BLaER1 treated with 17β-estradiol and CSF1 and Interleukin-3, amounts not matched to agents 10 nM and 100 nM (cell line): ENCODE measurements at regions not wholly inside any gene's neighbourhood (a gene's known extent, or its start where the extent isn't known, plus 50 kb on each side); places are given as distances from the start of the nearest gene placed in this dataset.

Experiments
- H3K27ac ChIP-seq, 11 experiments: shearing (Covaris generic); formaldehyde crosslinking; 2 replicates each; pipeline ENCODE4 v1.8.1; 2022
- H3K27me3 ChIP-seq, 11 experiments: shearing (Covaris generic); formaldehyde crosslinking; 2 replicates each; pipeline ENCODE4 v1.8.1; 2022
- H3K36me3 ChIP-seq, 11 experiments: shearing (Covaris generic); formaldehyde crosslinking; 2 replicates each; pipeline ENCODE4 v1.8.1; 2022
- H3K4me1 ChIP-seq, 10 experiments: shearing (Covaris generic); formaldehyde crosslinking; 2 replicates each; pipeline ENCODE4 v1.8.1; 2022
- H3K4me2 ChIP-seq, 11 experiments: shearing (Covaris generic); formaldehyde crosslinking; 2 replicates each; pipeline ENCODE4 v1.8.1; 2022
- H3K4me3 ChIP-seq, 10 experiments: shearing (Covaris generic); formaldehyde crosslinking; 2 replicates each; pipeline ENCODE4 v1.8.1; 2022
- H3K9ac ChIP-seq, 11 experiments: shearing (Covaris generic); formaldehyde crosslinking; 2 replicates each; pipeline ENCODE4 v1.8.1; 2022
- H3K9me3 ChIP-seq, 11 experiments: shearing (Covaris generic); formaldehyde crosslinking; replicated peaks in 1 of 11; 2 replicates each; pipeline ENCODE4 v1.8.1; 2022
- H4K20me1 ChIP-seq, 11 experiments: shearing (Covaris generic); formaldehyde crosslinking; 2 replicates each; pipeline ENCODE4 v1.8.1; 2022
- Cebpa-rat ChIP-seq, 11 experiments: shearing (Covaris generic); IDR thresholded peaks; 2 replicates each; pipeline ENCODE4 v1.8.1; 2022

DNA sequence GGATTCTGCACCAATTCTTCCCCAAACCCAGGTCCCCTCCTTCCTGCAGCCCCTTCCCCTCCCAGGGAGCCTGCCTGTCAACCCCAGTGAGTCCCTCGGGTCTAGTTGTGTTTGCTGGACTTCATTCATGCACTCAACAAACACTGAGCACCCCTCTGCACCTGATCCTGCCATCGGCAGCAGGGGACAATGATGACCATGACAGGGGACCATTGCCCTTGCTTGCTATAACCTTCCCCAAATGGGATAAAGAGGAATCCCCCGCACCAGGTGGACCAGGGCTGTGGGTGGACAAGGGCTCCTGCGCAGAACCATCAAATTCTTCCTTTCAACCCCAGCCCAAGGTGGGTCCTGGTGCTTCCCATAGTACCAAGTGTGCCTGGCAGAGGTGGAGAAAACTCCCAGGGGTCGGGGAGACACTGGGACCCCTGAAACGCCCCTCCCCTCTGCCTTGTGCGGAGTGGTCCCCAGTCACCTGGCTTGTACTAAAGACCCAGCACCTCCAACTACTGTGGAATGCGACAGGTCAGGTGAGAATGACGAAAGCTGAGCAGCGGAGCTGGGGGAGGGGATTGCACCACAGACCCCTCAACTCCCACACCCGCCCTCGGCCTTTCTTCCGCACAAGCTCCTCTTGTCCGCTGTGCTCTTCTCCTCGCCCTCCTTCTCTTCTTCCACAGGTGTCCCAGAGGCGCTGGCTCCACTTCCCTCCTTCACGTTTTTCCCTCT, 119.9 kb upstream of the ZNF217 start:
- H3K27me3 ChIP-seq = no peaks in the 10 kb centered on the region
- H3K4me2 ChIP-seq = no peak overlapping the region
- no peaks in the 10 kb centered on the region for H4K20me1 ChIP-seq
- no peak overlapping the region for H3K27ac ChIP-seq
- TF ChIP-seq Cebpa-rat (IDR thresholded peaks at IDR 0.05) = no peak
- no peaks in the 10 kb centered on the region for H3K36me3 ChIP-seq
- peaks cover 17 to 61% (median 34%) of the 10 kb centered on the region in 10 experiments for H3K4me1 ChIP-seq
- H3K9me3 ChIP-seq = no peaks in the 10 kb centered on the region
- no peak overlapping the region for H3K9ac ChIP-seq
- H3K4me3 ChIP-seq = no peak overlapping the region

DNA sequence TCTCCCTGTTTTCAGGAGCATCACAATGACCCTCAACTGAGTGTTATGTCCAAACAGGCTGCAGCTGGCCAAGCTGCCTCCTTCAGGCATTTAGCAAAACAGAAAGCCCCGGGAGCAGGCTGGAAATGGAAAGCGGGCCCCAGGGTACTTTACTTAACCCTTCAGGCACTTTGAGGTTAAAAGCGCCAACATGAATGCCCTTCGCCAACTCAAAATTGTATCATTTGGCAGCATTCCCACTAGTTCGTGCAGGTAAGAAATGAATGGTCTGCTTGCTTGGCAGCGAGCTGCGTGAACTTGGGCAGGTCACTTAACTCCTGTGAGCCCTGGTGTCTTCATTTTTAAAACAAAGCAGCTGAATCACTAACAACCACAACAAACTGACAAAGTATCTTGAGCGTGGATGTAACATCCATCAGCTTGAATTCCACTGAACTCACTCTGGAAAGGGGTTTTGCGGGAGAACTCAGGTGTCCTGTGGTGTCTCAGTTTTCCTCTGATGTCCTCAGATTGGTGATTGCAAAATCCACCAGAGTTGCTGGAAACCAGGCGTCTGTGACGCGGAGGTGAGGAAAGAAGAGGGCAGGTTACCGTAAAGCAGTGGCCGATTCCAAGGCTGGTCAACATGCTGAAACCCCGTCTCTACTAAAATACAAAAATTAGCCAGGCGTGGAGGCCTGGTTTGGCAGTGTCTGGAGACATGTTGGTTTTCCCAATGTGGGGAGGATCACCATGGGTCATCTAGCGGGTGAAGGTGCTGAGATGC, 118.8 kb upstream of the ZNF217 start:
- H3K4me1 ChIP-seq = peaks cover 28 to 63% (median 45%) of the 10 kb centered on the region in 10 experiments
- H3K4me3 ChIP-seq = no peak overlapping the region
- H3K9ac ChIP-seq = no peak overlapping the region
- no peaks in the 10 kb centered on the region for H3K9me3 ChIP-seq
- no peaks in the 10 kb centered on the region for H3K36me3 ChIP-seq
- no peak overlapping the region for H3K27ac ChIP-seq
- no peaks in the 10 kb centered on the region for H3K27me3 ChIP-seq
- peak overlapping the region in 9 of 11 experiments; percentile 12 to 58 (median 45); a peak in 11 of 22 replicates for H3K4me2 ChIP-seq
- no peak for TF ChIP-seq Cebpa-rat (IDR thresholded peaks at IDR 0.05)
- no peaks in the 10 kb centered on the region for H4K20me1 ChIP-seq

DNA sequence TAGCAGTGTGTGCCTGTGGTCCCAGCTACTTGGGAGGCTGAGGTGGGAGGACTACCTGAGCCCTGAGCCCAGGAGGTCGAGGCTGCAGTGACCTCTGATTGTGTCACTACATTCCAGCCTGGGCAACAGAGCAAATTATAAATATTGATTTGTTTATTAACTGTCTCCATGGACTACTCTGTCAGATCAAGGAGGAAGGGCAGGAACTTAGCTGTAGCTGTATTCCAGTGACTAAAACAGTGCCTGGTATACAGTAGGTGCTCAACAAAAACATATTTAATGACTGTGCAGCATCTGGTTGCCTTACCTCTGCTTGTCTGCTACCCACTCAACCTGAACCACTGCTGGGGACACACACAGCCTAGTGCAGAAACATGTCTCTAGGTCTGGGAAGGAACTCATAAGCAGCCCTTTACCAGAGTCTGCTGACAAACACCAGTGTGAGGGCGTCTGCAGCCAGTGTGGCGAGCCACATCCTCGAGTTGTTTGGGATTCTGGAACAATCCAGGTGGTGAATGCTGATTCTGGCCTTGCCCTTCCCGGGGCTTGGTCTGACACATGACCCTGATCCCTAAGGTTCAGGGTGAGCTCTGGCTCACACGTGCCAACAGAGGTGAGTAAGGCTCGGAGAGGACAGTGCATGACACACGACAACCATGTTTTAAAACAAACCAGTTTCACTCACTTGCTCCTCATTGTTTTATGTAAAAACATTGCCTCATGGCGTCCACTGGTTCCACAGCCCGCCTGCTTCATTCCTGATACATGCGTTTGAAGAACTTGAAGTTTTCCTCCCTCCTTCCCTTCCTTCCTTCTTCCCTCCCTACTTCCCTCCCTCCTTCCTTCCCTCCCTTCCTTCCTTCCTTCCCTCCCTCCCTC, 117.9 kb upstream of the ZNF217 start:
- Histone ChIP-seq H3K36me3 (no peaks in the 10 kb centered on the region), H3K4me1 (peaks cover 36 to 65% (median 50%) of the 10 kb centered on the region in 10 experiments), H4K20me1 (no peaks in the 10 kb centered on the region), H3K27me3 (no peaks in the 10 kb centered on the region), H3K27ac (no peak overlapping the region; a peak in 1 of 22 replicates), H3K4me2 (peak overlapping the region; percentile 8 to 58 (median 41); a peak in 19 of 22 replicates), H3K9me3 (no peaks in the 10 kb centered on the region), H3K4me3 (no peak overlapping the region), H3K9ac (no peak overlapping the region)
- TF ChIP-seq Cebpa-rat (IDR thresholded peaks at IDR 0.05) = no peak

DNA sequence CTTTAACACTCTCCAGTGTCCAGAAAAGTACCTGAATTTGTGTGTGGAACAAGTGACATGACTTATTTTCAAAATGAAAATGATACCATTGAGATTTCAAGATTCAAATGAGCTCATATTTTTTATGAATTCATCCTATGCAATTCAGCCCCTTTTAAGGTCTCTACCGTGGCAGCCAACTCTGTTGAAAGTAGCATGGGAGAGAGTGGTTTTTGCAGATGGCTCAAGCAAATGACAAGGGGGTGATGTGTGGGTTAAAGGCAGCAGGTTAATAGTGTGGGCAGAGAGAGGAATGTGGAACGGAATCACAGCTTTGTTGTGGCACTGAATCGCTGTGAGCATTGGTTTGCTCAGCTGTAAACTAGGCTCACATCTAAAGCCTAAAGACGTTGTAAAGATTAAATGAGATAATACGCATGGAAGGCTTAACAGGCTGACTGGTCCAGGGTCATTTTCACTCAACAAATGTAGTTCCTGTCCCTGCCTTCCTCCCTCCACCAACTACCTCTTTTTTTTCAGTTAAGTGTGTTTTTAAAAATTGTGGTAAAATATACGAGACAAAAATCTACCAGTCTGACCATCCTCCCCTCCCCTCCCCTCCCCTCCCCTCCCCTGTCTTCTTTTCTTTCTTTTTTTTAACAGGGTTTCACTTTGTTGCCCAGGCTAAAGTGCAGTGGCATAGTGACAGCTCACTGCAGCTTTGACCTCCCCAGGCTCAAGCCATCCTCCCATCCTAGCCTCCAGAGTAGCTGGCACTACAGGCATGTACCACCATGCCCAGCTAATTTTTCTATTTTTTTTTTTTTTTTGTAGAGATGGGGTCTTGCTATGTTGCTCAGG, 114.7 kb upstream of the ZNF217 start:
- Histone ChIP-seq H3K4me1 (peaks cover 38 to 65% (median 54%) of the 10 kb centered on the region in 10 experiments), H3K9ac (peak overlapping the region in 10 of 11 experiments; percentile 2 to 60 (median 30); a peak in 12 of 22 replicates), H3K36me3 (no peaks in the 10 kb centered on the region), H3K4me2 (peak overlapping the region; percentile 56 to 93 (median 81)), H3K27me3 (no peaks in the 10 kb centered on the region), H3K9me3 (no peaks in the 10 kb centered on the region), H3K27ac (peak overlapping the region in 10 of 11 experiments; percentile 11 to 73 (median 55); a peak in 18 of 22 replicates), H3K4me3 (peak overlapping the region in 4 of 10 experiments; percentile 22 to 45 (median 27); a peak in 4 of 20 replicates), H4K20me1 (no peaks in the 10 kb centered on the region)
- TF ChIP-seq Cebpa-rat (IDR thresholded peaks at IDR 0.05) = no peak

DNA sequence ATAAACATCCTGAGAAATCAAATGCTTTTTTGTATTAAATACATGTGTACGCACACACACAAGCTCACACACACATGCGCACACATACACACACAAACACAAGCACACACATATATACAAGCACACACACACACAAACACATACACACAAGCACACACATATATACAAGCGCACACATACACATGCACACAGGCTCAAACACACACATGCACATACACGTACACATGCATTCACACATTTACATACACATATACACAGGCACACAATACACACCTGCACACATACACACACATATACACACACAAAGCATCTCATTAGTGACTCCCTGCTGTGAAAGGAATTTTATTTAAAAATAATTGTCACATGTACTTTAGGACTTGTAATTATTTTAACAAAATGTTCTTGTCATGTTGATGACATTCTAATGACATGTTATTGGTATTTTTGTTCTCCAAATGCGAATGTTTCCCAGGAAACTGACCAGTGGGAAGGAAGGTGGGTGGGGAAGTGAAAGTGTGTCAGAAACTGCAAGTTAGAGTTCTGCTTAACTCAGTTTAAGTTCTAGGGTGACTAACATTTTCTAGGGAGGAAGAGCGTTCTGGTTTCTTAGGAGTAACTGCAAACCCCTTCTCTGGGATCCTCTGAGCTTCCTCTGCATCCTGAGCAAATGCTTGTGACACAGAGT, 113.9 kb upstream of the ZNF217 start:
- H3K27me3 ChIP-seq = no peaks in the 10 kb centered on the region
- H3K9ac ChIP-seq = peak overlapping the region in 10 of 11 experiments; percentile 2 to 60 (median 30); a peak in 12 of 22 replicates
- TF ChIP-seq Cebpa-rat (IDR thresholded peaks at IDR 0.05) = no peak
- peak overlapping the region in 10 of 11 experiments; percentile 11 to 73 (median 55); a peak in 17 of 22 replicates for H3K27ac ChIP-seq
- peak overlapping the region in 2 of 10 experiments; percentile 22 to 29; a peak in 3 of 20 replicates for H3K4me3 ChIP-seq
- no peaks in the 10 kb centered on the region for H4K20me1 ChIP-seq
- H3K4me1 ChIP-seq = peaks cover 38 to 63% (median 52%) of the 10 kb centered on the region in 10 experiments
- H3K9me3 ChIP-seq = no peaks in the 10 kb centered on the region; a peak in 1 of 22 replicates
- H3K36me3 ChIP-seq = no peaks in the 10 kb centered on the region
- peak overlapping the region; percentile 56 to 93 (median 81) for H3K4me2 ChIP-seq

DNA sequence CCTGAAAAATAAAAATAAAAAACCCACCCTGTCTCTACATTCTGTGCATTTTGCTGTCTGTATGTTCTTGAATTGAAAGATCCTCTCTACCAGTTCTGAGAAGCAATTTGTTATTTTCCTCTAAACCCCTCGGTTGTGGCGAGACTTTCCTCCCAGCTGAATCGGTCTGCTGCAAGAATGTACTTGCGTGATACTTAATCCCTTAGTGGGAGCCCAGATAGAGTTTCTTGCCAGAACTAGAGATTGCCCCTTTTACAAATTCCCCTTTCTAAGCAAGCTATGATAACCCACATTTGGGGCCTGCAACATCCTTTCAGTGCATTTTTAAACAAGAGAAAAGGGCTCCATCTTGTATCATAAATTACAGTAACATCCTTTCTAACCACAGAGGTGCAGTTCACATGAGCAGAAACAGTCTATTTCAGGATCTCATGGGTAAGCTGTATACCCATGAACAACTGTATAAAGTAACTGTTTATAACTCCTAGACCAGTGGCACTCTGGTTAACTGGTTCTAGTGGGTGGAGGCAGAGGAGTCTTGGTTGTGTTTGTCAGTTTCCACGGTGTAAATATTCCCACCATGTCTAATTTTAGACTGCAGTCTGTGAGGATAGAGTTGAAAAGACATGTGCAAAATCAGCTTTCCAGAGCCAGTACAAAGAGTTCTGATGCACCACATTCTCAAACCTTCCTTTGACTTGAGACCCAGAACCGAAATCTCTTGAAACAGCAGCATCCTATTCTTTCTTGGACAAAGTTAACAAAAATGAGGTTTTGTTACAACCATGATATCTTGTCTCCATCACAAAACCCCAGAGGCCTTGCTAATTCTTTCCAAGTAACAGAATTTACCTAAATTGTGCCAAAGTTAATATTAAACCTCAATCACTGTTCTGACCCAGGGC, 113.1 kb upstream of the ZNF217 start:
- Histone ChIP-seq H3K4me2 (peak overlapping the region; percentile 56 to 93 (median 81)), H3K27ac (peak overlapping the region in 7 of 11 experiments; percentile 2 to 70 (median 33); a peak in 12 of 22 replicates), H3K9me3 (peaks cover 0 to 5% (median 0%) of the 10 kb centered on the region in 11 experiments; a peak in 1 of 22 replicates), H3K4me1 (peaks cover 36 to 56% (median 44%) of the 10 kb centered on the region in 10 experiments), H3K36me3 (no peaks in the 10 kb centered on the region), H3K4me3 (no peak overlapping the region), H3K9ac (peak overlapping the region in 1 of 11 experiments; percentile 32; a peak in 1 of 22 replicates), H3K27me3 (no peaks in the 10 kb centered on the region), H4K20me1 (no peaks in the 10 kb centered on the region)
- no peak for TF ChIP-seq Cebpa-rat (IDR thresholded peaks at IDR 0.05)
